ENCODE measurements at regions not wholly inside any gene's neighbourhood (a gene's known extent, or its start where the extent isn't known, plus 50 kb on each side); places are given as distances from the start of the nearest gene placed in this dataset.

GRCh38 chr3:88896026-88896425 lies 211.4 kb upstream of the EPHA3 start:
- intact Hi-C loops (cut with DNase I): no loop called here
- H3K27me3 ChIP-seq: no peaks in the 10 kb centered on the region
- H3K4me1 ChIP-seq: no peaks in the 10 kb centered on the region
- no peak for TF ChIP-seq CTCF (IDR thresholded peaks at IDR 0.05)
- no peak overlapping the region for H3K4me3 ChIP-seq
- no peak overlapping the region for H3K9ac ChIP-seq (ENCODE audit: low read depth in 2 of 2, low read length in 2 of 2)
- no peak overlapping the region for H3K27ac ChIP-seq
- H3K36me3 ChIP-seq: no peaks in the 10 kb centered on the region
- H3K9me3 ChIP-seq: no peaks in the 10 kb centered on the region
- no peak for DNase-seq

- DNase-seq: no peak
- Histone ChIP-seq H3K4me3 (no peak overlapping the region), H3K27ac (no peak overlapping the region), H3K36me3 (no peaks in the 10 kb centered on the region), H3K9me3 (no peaks in the 10 kb centered on the region), H3K9ac (ENCODE audit: low read depth in 2 of 2, low read length in 2 of 2) (no peak overlapping the region), H3K4me1 (no peaks in the 10 kb centered on the region), H3K27me3 (no peaks in the 10 kb centered on the region)
- TF ChIP-seq CTCF (IDR thresholded peaks at IDR 0.05): no peak
- intact Hi-C loops (cut with DNase I): no loop called here
Measured at GRCh38 chr3:88912294-88912877, 195.0 kb upstream of the EPHA3 start.

- TF ChIP-seq CTCF (IDR thresholded peaks at IDR 0.05): no peak
- intact Hi-C loops (cut with DNase I): no loop called here
- no peak overlapping the region for H3K9ac ChIP-seq (ENCODE audit: low read depth in 2 of 2, low read length in 2 of 2)
- H3K9me3 ChIP-seq: no peaks in the 10 kb centered on the region
- no peak overlapping the region for H3K27ac ChIP-seq
- H3K36me3 ChIP-seq: no peaks in the 10 kb centered on the region
- DNase-seq: no peak
- no peaks in the 10 kb centered on the region for H3K27me3 ChIP-seq
- no peaks in the 10 kb centered on the region for H3K4me1 ChIP-seq
- no peak overlapping the region for H3K4me3 ChIP-seq
Measured at GRCh38 chr3:88918841-88919240, 188.6 kb upstream of the EPHA3 start.

- no peaks in the 10 kb centered on the region for H3K27me3 ChIP-seq
- no peak overlapping the region for H3K9ac ChIP-seq (ENCODE audit: low read depth in 2 of 2, low read length in 2 of 2)
- no peaks in the 10 kb centered on the region for H3K4me1 ChIP-seq
- intact Hi-C loops (cut with DNase I): no loop called here
- no peak for TF ChIP-seq CTCF (IDR thresholded peaks at IDR 0.05)
- H3K4me3 ChIP-seq: no peak overlapping the region
- H3K36me3 ChIP-seq: no peaks in the 10 kb centered on the region
- H3K27ac ChIP-seq: no peak overlapping the region
- no peaks in the 10 kb centered on the region for H3K9me3 ChIP-seq
- no peak for DNase-seq
Measured at GRCh38 chr3:88921986-88922385, 185.4 kb upstream of the EPHA3 start.

GRCh38 chr3:88926221-88926620 lies 181.2 kb upstream of the EPHA3 start:
- no peaks in the 10 kb centered on the region for H3K36me3 ChIP-seq
- H3K4me3 ChIP-seq: no peak overlapping the region
- intact Hi-C loops (cut with DNase I): no loop called here
- no peaks in the 10 kb centered on the region for H3K4me1 ChIP-seq
- H3K9ac ChIP-seq (ENCODE audit: low read depth in 2 of 2, low read length in 2 of 2): no peak overlapping the region
- H3K9me3 ChIP-seq: no peaks in the 10 kb centered on the region
- TF ChIP-seq CTCF (IDR thresholded peaks at IDR 0.05): no peak
- H3K27me3 ChIP-seq: no peaks in the 10 kb centered on the region
- no peak for DNase-seq
- H3K27ac ChIP-seq: no peak overlapping the region
